Brain microvascular endothelial cell (primary cell): ENCODE measurements at regions not wholly inside any gene's neighbourhood (a gene's known extent, or its start where the extent isn't known, plus 50 kb on each side); places are given as distances from the start of the nearest gene placed in this dataset.

Experiments used
- DNase-seq: peaks from one replicate; pipeline ENCODE4 v3.0.0-alpha.2; 2020
- H3K27ac ChIP-seq: fragments of 250-450 bp; sonication (Bioruptor Pico); 2 replicates; pipeline ENCODE4 v1.5.1; 2020; ENCODE audit warnings: mild to moderate bottlenecking, moderate library complexity
- H3K27me3 ChIP-seq: fragments of 250-450 bp; sonication (Bioruptor Pico); replicated peaks from 2 replicates; pipeline ENCODE4 v1.5.1; 2020; ENCODE audit warnings: mild to moderate bottlenecking
- H3K36me3 ChIP-seq: fragments of 250-450 bp; sonication (Bioruptor Pico); replicated peaks from 2 replicates; pipeline ENCODE4 v1.5.1; 2020; ENCODE audit warnings: mild to moderate bottlenecking
- H3K4me3 ChIP-seq: 2 replicates; pipeline ENCODE4 v1.5.1; 2011; ENCODE audit warnings: low read depth, mild to moderate bottlenecking, control low read depth, low read length, moderate library complexity
- CTCF ChIP-seq: IDR thresholded peaks from 2 replicates; pipeline ENCODE4 v1.5.1; 2011; ENCODE audit warnings: low read depth, mild to moderate bottlenecking, moderate library complexity, low read length, control low read depth, inconsistent platforms; ENCODE audit errors: missing control alignments
- in situ Hi-C: cut with HindIII; loops from 2 replicates; pipeline ENCODE4 v1.10.0; 2017; ENCODE audit warnings: low sequenced_read_pairs, low pct_ligation_motif_present

DNA sequence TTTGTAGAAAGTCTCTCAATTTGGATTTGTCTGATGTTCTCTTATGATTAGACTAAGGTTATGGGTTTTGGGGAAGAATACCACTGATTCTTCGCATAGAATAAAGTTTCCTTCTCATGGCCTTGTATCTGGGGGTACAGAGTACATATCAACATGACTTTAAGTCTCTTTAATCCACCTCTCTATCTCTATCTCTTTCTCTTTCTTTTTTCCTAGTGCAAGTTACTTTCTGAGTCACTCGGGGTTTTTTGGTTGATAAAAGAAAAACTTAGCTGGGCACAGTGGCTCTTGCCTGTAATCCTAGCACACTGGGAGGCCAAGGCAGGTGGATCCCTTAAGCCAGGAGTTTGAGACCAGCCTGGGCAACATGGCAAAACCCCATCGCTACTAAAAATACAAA lies 100.1 kb upstream of the MAP4K3 start:
- Histone ChIP-seq H3K27me3 (no peaks in the 10 kb centered on the region), H3K4me3 (no peak overlapping the region), H3K27ac (no peak overlapping the region), H3K36me3 (no peaks in the 10 kb centered on the region)
- TF ChIP-seq CTCF, result no peak
- no peak for DNase-seq
- in situ Hi-C loops, result no loop called here

- Histone ChIP-seq H3K27ac (no peak overlapping the region), H3K36me3 (no peaks in the 10 kb centered on the region), H3K27me3 (no peaks in the 10 kb centered on the region), H3K4me3 (no peak overlapping the region)
- in situ Hi-C loops, result no loop called here
- DNase-seq, result no peak
- no peak for TF ChIP-seq CTCF
These were observed 101.6 kb upstream of the MAP4K3 start for GRCh38 chr2:39538718-39539117.

DNA sequence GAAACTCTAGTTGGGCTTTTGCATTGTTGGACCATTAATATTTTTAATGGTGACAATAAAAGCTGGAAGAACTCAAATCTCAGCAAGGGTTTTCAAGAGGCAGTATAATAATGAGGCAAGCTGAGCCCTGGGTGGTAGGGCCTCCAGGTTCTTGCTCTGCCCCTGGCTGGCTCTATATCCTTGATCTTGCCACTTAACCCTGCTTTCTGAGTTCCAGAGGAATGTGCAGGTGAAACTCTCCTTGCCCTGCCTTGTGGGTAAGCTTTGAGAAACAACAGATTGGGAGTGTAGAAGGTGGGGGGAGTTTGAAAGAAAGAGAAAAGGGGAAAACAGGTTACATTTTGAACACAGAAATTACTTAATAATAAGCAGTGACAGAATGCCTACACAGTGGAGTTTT lies 103.3 kb upstream of the MAP4K3 start:
- in situ Hi-C loops, result no loop called here
- no peak for TF ChIP-seq CTCF
- H3K27me3 ChIP-seq, result no peaks in the 10 kb centered on the region
- H3K4me3 ChIP-seq, result no peak overlapping the region
- DNase-seq, result no peak
- no peak overlapping the region for H3K27ac ChIP-seq
- H3K36me3 ChIP-seq, result no peaks in the 10 kb centered on the region

GRCh38 chr2:39541011-39541930 lies 104.2 kb upstream of the MAP4K3 start:
- no peak for DNase-seq
- Histone ChIP-seq H3K4me3 (no peak overlapping the region), H3K27me3 (no peaks in the 10 kb centered on the region), H3K27ac (no peak overlapping the region), H3K36me3 (no peaks in the 10 kb centered on the region)
- TF ChIP-seq CTCF, result no peak
- in situ Hi-C loops, result no loop called here

DNA sequence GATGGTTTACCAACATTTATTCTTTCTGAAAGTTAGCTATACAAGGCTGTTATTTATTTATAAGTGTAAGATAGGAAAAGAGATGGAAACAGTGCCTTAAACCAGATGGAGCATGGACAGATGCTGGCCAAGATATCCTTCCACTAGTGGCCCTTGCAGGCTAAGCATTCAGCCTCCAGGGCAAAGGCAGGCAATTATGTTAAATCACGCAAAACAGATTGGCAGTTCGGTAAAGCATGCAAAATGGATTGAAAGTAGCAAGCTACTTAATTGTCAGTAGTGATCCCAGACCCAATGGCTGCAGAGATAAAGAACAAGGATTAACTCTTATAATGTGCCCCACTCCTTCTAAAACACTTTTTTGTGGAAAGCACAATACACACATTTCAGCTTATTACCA lies 105.4 kb upstream of the MAP4K3 start:
- Histone ChIP-seq H3K4me3 (no peak overlapping the region), H3K27me3 (no peaks in the 10 kb centered on the region), H3K36me3 (no peaks in the 10 kb centered on the region), H3K27ac (no peak overlapping the region)
- in situ Hi-C loops, result no loop called here
- DNase-seq, result no peak
- no peak for TF ChIP-seq CTCF

- Histone ChIP-seq H3K27ac (no peak overlapping the region), H3K4me3 (no peak overlapping the region), H3K36me3 (no peaks in the 10 kb centered on the region), H3K27me3 (no peaks in the 10 kb centered on the region)
- no peak for DNase-seq
- no peak for TF ChIP-seq CTCF
- in situ Hi-C loops, result no loop called here
These were observed 108.9 kb upstream of the MAP4K3 start for GRCh38 chr2:39545957-39546356.
